Nephron progenitor cell (in vitro differentiated cells): ENCODE measurements at regions not wholly inside any gene's neighbourhood (a gene's known extent, or its start where the extent isn't known, plus 50 kb on each side); places are given as distances from the start of the nearest gene placed in this dataset.
A peak's percentile ranks its signal among the peaks of the same experiment; 100 is the strongest.

Experiments used
- DNase-seq: peaks from one replicate; pipeline ENCODE4 v3.0.0; 2021
- H3K27ac Mint-ChIP-seq: 2 replicates; pipeline ENCODE4 v1.8.0; 2021; ENCODE audit warnings: mild to moderate bottlenecking, moderate library complexity, mixed read lengths
- H3K27me3 Mint-ChIP-seq: 2 replicates; pipeline ENCODE4 v1.8.0; 2021; ENCODE audit warnings: mild to moderate bottlenecking, low read depth, mixed read lengths; ENCODE audit not compliant: poor library complexity
- H3K36me3 Mint-ChIP-seq: 2 replicates; pipeline ENCODE4 v1.8.0; 2021; ENCODE audit warnings: low read depth, mixed read lengths
- H3K4me1 Mint-ChIP-seq: 2 replicates; pipeline ENCODE4 v1.8.0; 2021; ENCODE audit warnings: mixed read lengths
- H3K4me3 Mint-ChIP-seq: 2 replicates; pipeline ENCODE4 v1.8.0; 2021; ENCODE audit warnings: mild to moderate bottlenecking, moderate library complexity, mixed read lengths
- H3K9me3 Mint-ChIP-seq: 2 replicates; pipeline ENCODE4 v1.8.0; 2021; ENCODE audit warnings: mild to moderate bottlenecking, moderate library complexity, mixed read lengths
- TF ChIP-seq, protein P1 (sequence below): fragments of 200-600 bp; sonication (generic); IDR thresholded peaks from 2 replicates; pipeline ENCODE4 v1.5.0; 2021; ENCODE audit warnings: antibody characterized with exemption

DNA sequence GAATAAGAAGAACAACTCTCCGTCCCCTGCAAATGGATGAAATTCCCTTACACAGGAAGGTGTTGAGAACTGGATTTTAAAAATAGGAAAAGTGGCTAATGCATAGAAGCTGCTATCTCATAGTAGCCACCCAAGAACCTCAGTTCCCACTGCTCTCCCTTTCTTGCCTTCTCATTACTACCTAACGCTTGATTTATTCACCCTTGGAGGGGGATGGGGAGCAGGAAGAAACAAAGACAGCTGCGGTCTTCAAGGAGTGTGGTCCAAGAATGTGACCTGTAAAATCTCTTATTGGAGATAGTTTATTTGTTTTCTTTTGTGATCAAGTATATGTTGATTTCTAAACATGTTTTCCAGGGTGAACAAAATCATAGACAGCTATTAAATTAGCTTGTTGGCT is 274.1 kb upstream of the CTNNB1 start:
- no peaks in the 10 kb centered on the region for H3K36me3 Mint-ChIP-seq
- peak overlapping the region; percentile 20 for H3K4me3 Mint-ChIP-seq
- peaks cover 9% of the 10 kb centered on the region for H3K27me3 Mint-ChIP-seq
- H3K27ac Mint-ChIP-seq: peak overlapping the region; percentile 26
- no peaks in the 10 kb centered on the region for H3K9me3 Mint-ChIP-seq
- peaks cover 64% of the 10 kb centered on the region for H3K4me1 Mint-ChIP-seq
- DNase-seq: no peak
- TF ChIP-seq, protein P1, sequence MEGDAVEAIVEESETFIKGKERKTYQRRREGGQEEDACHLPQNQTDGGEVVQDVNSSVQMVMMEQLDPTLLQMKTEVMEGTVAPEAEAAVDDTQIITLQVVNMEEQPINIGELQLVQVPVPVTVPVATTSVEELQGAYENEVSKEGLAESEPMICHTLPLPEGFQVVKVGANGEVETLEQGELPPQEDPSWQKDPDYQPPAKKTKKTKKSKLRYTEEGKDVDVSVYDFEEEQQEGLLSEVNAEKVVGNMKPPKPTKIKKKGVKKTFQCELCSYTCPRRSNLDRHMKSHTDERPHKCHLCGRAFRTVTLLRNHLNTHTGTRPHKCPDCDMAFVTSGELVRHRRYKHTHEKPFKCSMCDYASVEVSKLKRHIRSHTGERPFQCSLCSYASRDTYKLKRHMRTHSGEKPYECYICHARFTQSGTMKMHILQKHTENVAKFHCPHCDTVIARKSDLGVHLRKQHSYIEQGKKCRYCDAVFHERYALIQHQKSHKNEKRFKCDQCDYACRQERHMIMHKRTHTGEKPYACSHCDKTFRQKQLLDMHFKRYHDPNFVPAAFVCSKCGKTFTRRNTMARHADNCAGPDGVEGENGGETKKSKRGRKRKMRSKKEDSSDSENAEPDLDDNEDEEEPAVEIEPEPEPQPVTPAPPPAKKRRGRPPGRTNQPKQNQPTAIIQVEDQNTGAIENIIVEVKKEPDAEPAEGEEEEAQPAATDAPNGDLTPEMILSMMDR: no peak

DNA sequence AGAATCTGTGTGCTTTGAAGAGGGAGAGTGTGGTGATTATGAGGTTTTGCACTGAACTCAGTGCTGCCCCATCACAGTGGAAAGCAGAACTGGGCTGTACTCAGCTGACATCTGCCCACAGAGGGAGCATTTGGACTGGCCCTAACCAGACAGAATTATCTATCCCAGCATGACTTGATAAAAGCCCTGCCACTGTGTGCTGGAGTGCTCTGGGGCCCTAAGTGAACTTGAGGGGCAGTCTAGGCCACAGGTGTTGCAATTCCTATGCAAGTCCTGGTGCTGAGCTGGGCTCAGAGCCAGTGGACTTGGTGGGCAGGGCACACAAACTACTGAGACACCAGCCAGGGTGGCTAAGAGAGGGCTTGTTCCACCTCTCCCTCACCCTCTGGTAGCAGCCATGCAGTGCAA is 269.2 kb upstream of the CTNNB1 start:
- H3K9me3 Mint-ChIP-seq: peaks cover 40% of the 10 kb centered on the region
- H3K4me3 Mint-ChIP-seq: no peak overlapping the region
- peaks cover 31% of the 10 kb centered on the region for H3K4me1 Mint-ChIP-seq
- H3K27ac Mint-ChIP-seq: no peak overlapping the region
- no peak for DNase-seq
- TF ChIP-seq, protein P1: no peak
- peaks cover 9% of the 10 kb centered on the region for H3K36me3 Mint-ChIP-seq
- H3K27me3 Mint-ChIP-seq: peaks cover 8% of the 10 kb centered on the region

DNA sequence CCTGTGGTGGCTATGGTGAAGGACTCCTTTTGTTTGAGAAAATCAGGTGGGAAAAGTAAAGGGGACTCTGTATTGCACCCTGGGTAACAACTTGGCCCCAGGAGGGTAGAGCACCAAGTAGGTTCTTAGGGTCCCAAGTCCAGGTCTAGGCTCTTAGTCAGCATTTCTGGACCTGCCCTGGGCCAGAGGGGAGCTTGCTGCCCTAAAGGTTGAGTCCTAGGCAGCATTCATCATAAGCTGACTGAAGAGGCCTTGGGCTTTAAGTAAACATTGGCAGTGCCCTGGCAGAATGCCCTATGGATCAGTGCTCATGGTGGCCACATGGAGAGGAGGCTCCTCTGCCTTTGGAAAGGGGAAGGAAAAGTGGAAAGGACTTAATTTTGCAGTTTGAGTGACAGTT is 268.5 kb upstream of the CTNNB1 start:
- no peak overlapping the region for H3K27ac Mint-ChIP-seq
- H3K4me3 Mint-ChIP-seq: no peak overlapping the region
- TF ChIP-seq, protein P1: no peak

DNA sequence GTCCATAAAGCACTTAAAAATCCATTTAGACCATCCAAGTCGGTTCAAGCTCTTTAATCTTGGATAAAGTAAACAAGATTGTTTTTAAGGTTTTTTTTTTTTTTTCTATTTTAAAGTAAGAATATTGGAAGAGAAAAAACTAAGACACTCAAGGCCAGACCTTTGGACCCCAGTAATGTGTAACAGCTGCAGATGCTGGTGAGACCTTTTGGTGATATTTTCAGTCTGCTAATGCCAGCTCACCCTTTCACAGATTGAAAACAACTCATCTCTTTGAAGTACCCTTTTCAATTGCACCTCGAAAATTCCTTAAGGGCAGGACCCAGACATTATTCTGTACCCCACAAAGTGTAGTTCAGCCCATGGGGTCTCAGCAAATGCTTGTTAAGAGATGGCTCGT is 260.7 kb upstream of the CTNNB1 start:
- no peak overlapping the region for H3K27ac Mint-ChIP-seq
- H3K27me3 Mint-ChIP-seq: peaks cover 2% of the 10 kb centered on the region
- no peaks in the 10 kb centered on the region for H3K36me3 Mint-ChIP-seq
- no peak overlapping the region for H3K4me3 Mint-ChIP-seq
- peaks cover 19% of the 10 kb centered on the region for H3K4me1 Mint-ChIP-seq
- peaks cover 15% of the 10 kb centered on the region for H3K9me3 Mint-ChIP-seq
- DNase-seq: no peak
- TF ChIP-seq, protein P1: no peak

More for the DNA sequence above, 268.5 kb upstream of the CTNNB1 start:
- H3K4me1 Mint-ChIP-seq: peaks cover 25% of the 10 kb centered on the region
- H3K27me3 Mint-ChIP-seq: peaks cover 8% of the 10 kb centered on the region
- DNase-seq: no peak
- H3K36me3 Mint-ChIP-seq: peaks cover 9% of the 10 kb centered on the region
- H3K9me3 Mint-ChIP-seq: peaks cover 40% of the 10 kb centered on the region

DNA sequence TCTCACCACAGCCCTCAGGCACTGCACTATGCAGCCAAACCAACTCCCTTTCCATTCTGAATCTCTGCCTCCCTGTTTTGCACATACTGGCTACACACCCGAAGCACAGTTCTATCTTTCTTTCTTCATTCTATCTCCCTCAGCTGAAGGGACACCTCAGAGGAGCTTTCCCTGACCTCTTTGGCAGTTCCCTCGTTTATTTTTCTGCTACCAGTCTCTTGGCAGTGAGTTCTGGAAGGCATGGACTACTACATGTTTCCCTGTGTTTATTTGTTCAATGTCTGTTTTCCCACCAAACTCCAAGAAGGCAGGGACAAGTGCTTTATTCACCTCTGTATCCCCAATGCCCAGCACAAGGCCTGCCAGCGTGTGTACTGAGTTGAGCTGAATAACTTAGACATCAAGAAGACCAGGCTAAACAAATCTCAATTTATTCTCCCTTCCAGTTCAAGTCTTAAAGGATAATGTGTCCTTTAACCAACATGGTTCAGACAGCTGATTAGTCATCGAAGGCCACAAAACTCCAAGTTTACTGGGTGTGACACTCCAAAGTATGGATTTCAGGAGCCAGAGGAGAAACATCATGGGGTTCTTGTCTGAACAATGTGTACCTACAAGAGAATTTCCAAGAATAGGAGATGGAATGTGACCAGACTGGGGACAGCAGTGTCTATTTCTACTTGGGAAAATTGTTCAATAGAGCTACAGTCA is 260.1 kb upstream of the CTNNB1 start:
- no peak overlapping the region for H3K4me3 Mint-ChIP-seq
- H3K9me3 Mint-ChIP-seq: peaks cover 9% of the 10 kb centered on the region
- DNase-seq: no peak
- no peaks in the 10 kb centered on the region for H3K36me3 Mint-ChIP-seq
- H3K27me3 Mint-ChIP-seq: peaks cover 5% of the 10 kb centered on the region
- peaks cover 19% of the 10 kb centered on the region for H3K4me1 Mint-ChIP-seq
- peak overlapping the region; percentile 21 for H3K27ac Mint-ChIP-seq
- TF ChIP-seq, protein P1: no peak

DNA sequence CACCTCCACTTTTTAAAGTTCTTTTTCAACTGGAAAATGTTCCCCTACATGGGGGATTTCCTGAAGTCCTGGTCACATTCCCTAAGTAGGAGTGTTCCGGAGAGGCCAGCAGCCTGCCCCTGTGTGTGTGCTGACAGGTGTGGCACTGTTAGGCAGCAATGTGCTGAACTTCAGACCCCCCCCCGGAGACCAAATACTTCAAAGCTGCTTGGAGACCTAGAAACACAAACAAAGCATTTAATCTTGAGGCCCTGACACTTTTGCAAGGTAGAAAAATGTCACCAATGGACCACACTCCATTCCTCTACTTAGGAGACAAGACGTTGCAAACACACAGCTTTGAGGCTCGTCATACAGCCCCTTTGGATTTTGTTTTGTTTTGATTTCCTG is 259.6 kb upstream of the CTNNB1 start:
- peaks cover 7% of the 10 kb centered on the region for H3K27me3 Mint-ChIP-seq
- peaks cover 4% of the 10 kb centered on the region for H3K9me3 Mint-ChIP-seq
- no peaks in the 10 kb centered on the region for H3K36me3 Mint-ChIP-seq
- no peak overlapping the region for H3K27ac Mint-ChIP-seq
- TF ChIP-seq, protein P1: no peak
- no peak overlapping the region for H3K4me3 Mint-ChIP-seq
- peaks cover 19% of the 10 kb centered on the region for H3K4me1 Mint-ChIP-seq
- DNase-seq: no peak
